ELF-1 (cell line): ENCODE measurements at regions not wholly inside any gene's neighbourhood (a gene's known extent, or its start where the extent isn't known, plus 50 kb on each side); places are given as distances from the start of the nearest gene placed in this dataset.
A peak's percentile ranks its signal among the peaks of the same experiment; 100 is the strongest.
"Not testable (repeated sequence)": the region's sequence is repeated elsewhere in the genome, so short reads cannot be mapped to it uniquely, and the experiment has no call there.

Experiments used
- DNase-seq: peaks from one replicate; pipeline ENCODE4 v3.0.0-alpha.2; 2016; ENCODE audit warnings: low read depth, low spot score

GRCh38 chr18:66874812-66875474 lies 271.1 kb upstream of the CDH19 start:
- no peak for DNase-seq

GRCh38 chr18:66874375-66874774 lies 270.5 kb upstream of the CDH19 start:
- no peak for DNase-seq

GRCh38 chr18:66873899-66874298 lies 270.0 kb upstream of the CDH19 start:
- DNase-seq, result no peak

- no peak for DNase-seq
Observed at GRCh38 chr18:66872277-66872676, 268.4 kb upstream of the CDH19 start.

- no peak for DNase-seq
Observed at GRCh38 chr18:66867653-66868052, 263.8 kb upstream of the CDH19 start.

- DNase-seq, result not testable (repeated sequence)
Observed at GRCh38 chr18:66866427-66866940, 262.6 kb upstream of the CDH19 start.

- peak; percentile 1 for DNase-seq
Observed at GRCh38 chr18:66838340-66838987, 234.6 kb upstream of the CDH19 start.

GRCh38 chr18:66833646-66834045 lies 229.8 kb upstream of the CDH19 start:
- DNase-seq, result no peak

- no peak for DNase-seq
Observed at GRCh38 chr18:66826211-66826610, 222.3 kb upstream of the CDH19 start.

- DNase-seq, result no peak
Observed at GRCh38 chr18:66825347-66825746, 221.5 kb upstream of the CDH19 start.

- DNase-seq, result no peak
Observed at GRCh38 chr18:66819235-66819634, 215.3 kb upstream of the CDH19 start.

- DNase-seq, result no peak
Observed at GRCh38 chr18:66813138-66813537, 209.2 kb upstream of the CDH19 start.

GRCh38 chr18:66795051-66795450 lies 191.2 kb upstream of the CDH19 start:
- no peak for DNase-seq

- peak; percentile 14 for DNase-seq
Observed at GRCh38 chr18:66792466-66792865, 188.6 kb upstream of the CDH19 start.

GRCh38 chr18:66780609-66781008 lies 176.7 kb upstream of the CDH19 start:
- no peak for DNase-seq

GRCh38 chr18:66778048-66778447 lies 174.2 kb upstream of the CDH19 start:
- DNase-seq, result no peak

- no peak for DNase-seq
Observed at GRCh38 chr18:66769375-66769774, 165.5 kb upstream of the CDH19 start.

GRCh38 chr18:66764230-66764629 lies 160.3 kb upstream of the CDH19 start:
- DNase-seq, result no peak

- no peak for DNase-seq
Observed at GRCh38 chr18:66761166-66761565, 157.3 kb upstream of the CDH19 start.

- DNase-seq, result no peak
Observed at GRCh38 chr18:66760559-66760958, 156.7 kb upstream of the CDH19 start.

GRCh38 chr18:66759050-66759828 lies 155.3 kb upstream of the CDH19 start:
- DNase-seq, result no peak

- no peak for DNase-seq
Observed at GRCh38 chr18:66757946-66758345, 154.1 kb upstream of the CDH19 start.

- no peak for DNase-seq
Observed at GRCh38 chr18:66754335-66754734, 150.4 kb upstream of the CDH19 start.
